Activated T-cell treated with anti-CD3 and anti-CD28 coated beads, Interleukin-2, amount 50 U/mL, for 4 hours (primary cell): ENCODE measurements at regions not wholly inside any gene's neighbourhood (a gene's known extent, or its start where the extent isn't known, plus 50 kb on each side); places are given as distances from the start of the nearest gene placed in this dataset.
"Not testable (repeated sequence)": the region's sequence is repeated elsewhere in the genome, so short reads cannot be mapped to it uniquely, and the experiment has no call there.

Source experiments
- ATAC-seq, 2 donors: fragments of 200-7000 bp; cut with Tn5 transposase; one replicate each; pipeline ENCODE4 v1.10.0; 2021
- DNase-seq: peaks from one replicate; pipeline ENCODE4 v3.0.0-alpha.2; 2020
- H3K27me3 Mint-ChIP-seq: one replicate; pipeline ENCODE4 v1.8.0; 2021; ENCODE audit warnings: low read depth, mixed read lengths
- H3K36me3 Mint-ChIP-seq: one replicate; pipeline ENCODE4 v1.8.0; 2022; ENCODE audit warnings: mixed read lengths; ENCODE audit not compliant: insufficient read depth
- H3K4me1 Mint-ChIP-seq: one replicate; pipeline ENCODE4 v1.8.0; 2021; ENCODE audit warnings: low read depth, mixed read lengths
- H3K4me3 Mint-ChIP-seq: one replicate; pipeline ENCODE4 v1.8.0; 2021; ENCODE audit warnings: mild to moderate bottlenecking, moderate library complexity, mixed read lengths
- H3K9me3 Mint-ChIP-seq: one replicate; pipeline ENCODE4 v1.8.0; 2021; ENCODE audit warnings: mixed read lengths

GRCh38 chr20:11697646-11698045, 220.0 kb upstream of the BTBD3 start:
- ATAC-seq (no peak), DNase-seq (no peak)
- no peaks in the 10 kb centered on the region for H3K36me3 Mint-ChIP-seq
- H3K4me3 Mint-ChIP-seq = no peak overlapping the region
- no peaks in the 10 kb centered on the region for H3K9me3 Mint-ChIP-seq
- no peaks in the 10 kb centered on the region for H3K4me1 Mint-ChIP-seq
- no peaks in the 10 kb centered on the region for H3K27me3 Mint-ChIP-seq

- H3K27me3 Mint-ChIP-seq = no peaks in the 10 kb centered on the region
- DNase-seq = no peak
- no peak for ATAC-seq
- no peaks in the 10 kb centered on the region for H3K36me3 Mint-ChIP-seq
- no peaks in the 10 kb centered on the region for H3K4me1 Mint-ChIP-seq
- no peaks in the 10 kb centered on the region for H3K9me3 Mint-ChIP-seq
- no peak overlapping the region for H3K4me3 Mint-ChIP-seq
Measured at GRCh38 chr20:11698124-11698523, 219.6 kb upstream of the BTBD3 start.

GRCh38 chr20:11700831-11701230, 216.9 kb upstream of the BTBD3 start:
- ATAC-seq (no peak), DNase-seq (no peak)
- Mint-ChIP-seq H3K36me3 (no peaks in the 10 kb centered on the region), H3K4me3 (no peak overlapping the region), H3K9me3 (peaks cover 10% of the 10 kb centered on the region), H3K27me3 (no peaks in the 10 kb centered on the region), H3K4me1 (no peaks in the 10 kb centered on the region)

GRCh38 chr20:11702721-11703518, 214.8 kb upstream of the BTBD3 start:
- H3K27me3 Mint-ChIP-seq = no peaks in the 10 kb centered on the region
- H3K4me3 Mint-ChIP-seq = no peak overlapping the region
- DNase-seq (no peak), ATAC-seq (no peak)
- no peaks in the 10 kb centered on the region for H3K36me3 Mint-ChIP-seq
- H3K9me3 Mint-ChIP-seq = peaks cover 22% of the 10 kb centered on the region
- no peaks in the 10 kb centered on the region for H3K4me1 Mint-ChIP-seq

GRCh38 chr20:11705512-11705911, 212.2 kb upstream of the BTBD3 start:
- Mint-ChIP-seq H3K9me3 (peaks cover 27% of the 10 kb centered on the region), H3K4me1 (no peaks in the 10 kb centered on the region), H3K36me3 (no peaks in the 10 kb centered on the region), H3K27me3 (no peaks in the 10 kb centered on the region), H3K4me3 (no peak overlapping the region)
- DNase-seq (no peak), ATAC-seq (no peak)

GRCh38 chr20:11708223-11708622, 209.5 kb upstream of the BTBD3 start:
- DNase-seq, H3K4me1 Mint-ChIP-seq, H3K27me3 Mint-ChIP-seq, H3K4me3 Mint-ChIP-seq, ATAC-seq, H3K36me3 Mint-ChIP-seq: not testable (repeated sequence)
- H3K9me3 Mint-ChIP-seq = peaks cover 27% of the 10 kb centered on the region

GRCh38 chr20:11711214-11711613, 206.5 kb upstream of the BTBD3 start:
- ATAC-seq (no peak), DNase-seq (no peak)
- Mint-ChIP-seq H3K36me3 (no peaks in the 10 kb centered on the region), H3K27me3 (no peaks in the 10 kb centered on the region), H3K9me3 (peaks cover 13% of the 10 kb centered on the region), H3K4me1 (no peaks in the 10 kb centered on the region), H3K4me3 (no peak overlapping the region)

- no peak for DNase-seq
- Mint-ChIP-seq H3K9me3 (peaks cover 5% of the 10 kb centered on the region), H3K27me3 (no peaks in the 10 kb centered on the region), H3K4me1 (no peaks in the 10 kb centered on the region), H3K36me3 (no peaks in the 10 kb centered on the region), H3K4me3 (no peak overlapping the region)
- ATAC-seq = no peak
Measured at GRCh38 chr20:11712639-11713160, 205.0 kb upstream of the BTBD3 start.

GRCh38 chr20:11714886-11715285, 202.8 kb upstream of the BTBD3 start:
- no peak for ATAC-seq
- Mint-ChIP-seq H3K9me3 (no peaks in the 10 kb centered on the region), H3K27me3 (no peaks in the 10 kb centered on the region), H3K36me3 (no peaks in the 10 kb centered on the region), H3K4me3 (no peak overlapping the region), H3K4me1 (no peaks in the 10 kb centered on the region)
- DNase-seq = no peak

- no peak for ATAC-seq
- no peaks in the 10 kb centered on the region for H3K36me3 Mint-ChIP-seq
- no peaks in the 10 kb centered on the region for H3K27me3 Mint-ChIP-seq
Measured at GRCh38 chr20:11716239-11716944, 201.3 kb upstream of the BTBD3 start.

GRCh38 chr20:11716945-11717248, 200.8 kb upstream of the BTBD3 start:
- ATAC-seq = no peak
- no peaks in the 10 kb centered on the region for H3K36me3 Mint-ChIP-seq

More at GRCh38 chr20:11716239-11716944, 201.3 kb upstream of the BTBD3 start:
- no peaks in the 10 kb centered on the region for H3K4me1 Mint-ChIP-seq
- DNase-seq = no peak
- H3K9me3 Mint-ChIP-seq = no peaks in the 10 kb centered on the region
- no peak overlapping the region for H3K4me3 Mint-ChIP-seq

GRCh38 chr20:11717562-11717961, 200.1 kb upstream of the BTBD3 start:
- no peak for DNase-seq
- no peak for ATAC-seq
- no peaks in the 10 kb centered on the region for H3K27me3 Mint-ChIP-seq
- H3K4me3 Mint-ChIP-seq = no peak overlapping the region
- no peaks in the 10 kb centered on the region for H3K9me3 Mint-ChIP-seq
- H3K4me1 Mint-ChIP-seq = no peaks in the 10 kb centered on the region
- no peaks in the 10 kb centered on the region for H3K36me3 Mint-ChIP-seq

More at GRCh38 chr20:11716945-11717248, 200.8 kb upstream of the BTBD3 start:
- no peak for DNase-seq
- Mint-ChIP-seq H3K4me3 (no peak overlapping the region), H3K27me3 (no peaks in the 10 kb centered on the region), H3K4me1 (no peaks in the 10 kb centered on the region), H3K9me3 (no peaks in the 10 kb centered on the region)

GRCh38 chr20:11718474-11719094, 199.1 kb upstream of the BTBD3 start:
- no peak for ATAC-seq
- no peaks in the 10 kb centered on the region for H3K4me1 Mint-ChIP-seq
- H3K9me3 Mint-ChIP-seq = no peaks in the 10 kb centered on the region
- DNase-seq = no peak
- no peak overlapping the region for H3K4me3 Mint-ChIP-seq
- H3K27me3 Mint-ChIP-seq = no peaks in the 10 kb centered on the region
- H3K36me3 Mint-ChIP-seq = no peaks in the 10 kb centered on the region

- ATAC-seq = no peak
- DNase-seq = no peak
- H3K36me3 Mint-ChIP-seq = no peaks in the 10 kb centered on the region
- H3K4me3 Mint-ChIP-seq = no peak overlapping the region
- no peaks in the 10 kb centered on the region for H3K27me3 Mint-ChIP-seq
- no peaks in the 10 kb centered on the region for H3K9me3 Mint-ChIP-seq
- no peaks in the 10 kb centered on the region for H3K4me1 Mint-ChIP-seq
Measured at GRCh38 chr20:11719153-11719552, 198.5 kb upstream of the BTBD3 start.

- Mint-ChIP-seq H3K36me3 (no peaks in the 10 kb centered on the region), H3K4me1 (no peaks in the 10 kb centered on the region), H3K4me3 (no peak overlapping the region), H3K27me3 (no peaks in the 10 kb centered on the region), H3K9me3 (peaks cover 8% of the 10 kb centered on the region)
- DNase-seq (no peak), ATAC-seq (no peak)
Measured at GRCh38 chr20:11721411-11721810, 196.3 kb upstream of the BTBD3 start.
